Activated CD4-positive, alpha-beta T cell treated with anti-CD3 and anti-CD28 coated beads, Interleukin-2, amount 10 ng/mL, durations not matched to agents 24 days and 14 days (primary cell): ENCODE measurements at regions not wholly inside any gene's neighbourhood (a gene's known extent, or its start where the extent isn't known, plus 50 kb on each side); places are given as distances from the start of the nearest gene placed in this dataset.

Source experiments
- DNase-seq: peaks from one replicate; pipeline ENCODE4 v3.0.0; 2022
- H3K27ac Mint-ChIP-seq: one replicate; pipeline ENCODE4 v1.8.0; 2022; ENCODE audit warnings: mild to moderate bottlenecking, mixed read lengths
- H3K27me3 Mint-ChIP-seq: one replicate; pipeline ENCODE4 v1.8.0; 2022; ENCODE audit warnings: mixed read lengths
- H3K36me3 Mint-ChIP-seq: one replicate; pipeline ENCODE4 v1.8.0; 2022; ENCODE audit warnings: low read depth, mild to moderate bottlenecking, mixed read lengths
- H3K4me1 Mint-ChIP-seq: one replicate; pipeline ENCODE4 v1.8.0; 2021; ENCODE audit warnings: mixed read lengths
- H3K4me3 Mint-ChIP-seq: one replicate; pipeline ENCODE4 v1.8.0; 2022; ENCODE audit warnings: mild to moderate bottlenecking, moderate library complexity, mixed read lengths
- H3K9me3 Mint-ChIP-seq: one replicate; pipeline ENCODE4 v1.8.0; 2021; ENCODE audit warnings: mixed read lengths
- intact Hi-C: fragments of 100-400 bp; cut with micrococcal nuclease; formaldehyde crosslinking; loops from one replicate; pipeline ENCODE4 v1.15.1; 2023

GRCh38 chr18:38450876-38451275, 885.3 kb upstream of the CELF4 start:
- Mint-ChIP-seq H3K27ac (no peak overlapping the region), H3K27me3 (no peaks in the 10 kb centered on the region), H3K4me3 (no peak overlapping the region), H3K4me1 (no peaks in the 10 kb centered on the region), H3K9me3 (no peaks in the 10 kb centered on the region), H3K36me3 (no peaks in the 10 kb centered on the region)
- intact Hi-C loops, result no loop called here
- DNase-seq, result no peak

DNA sequence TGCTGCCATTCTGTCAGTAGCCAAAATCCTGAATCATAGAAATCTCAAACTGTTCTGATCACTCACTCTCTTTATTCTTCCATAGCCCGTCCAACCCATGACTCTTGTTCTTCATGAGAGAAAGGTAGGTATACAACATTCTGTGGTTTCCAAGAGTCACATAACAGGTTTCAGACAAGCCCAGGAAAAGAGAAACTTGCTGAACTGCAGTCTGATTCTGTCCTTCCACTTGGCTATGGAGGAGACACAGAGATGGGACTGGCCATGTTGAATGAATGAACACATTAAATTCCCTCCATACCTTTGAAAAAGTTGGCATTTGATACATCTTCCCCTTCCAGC, 880.2 kb upstream of the CELF4 start:
- Mint-ChIP-seq H3K27me3 (no peaks in the 10 kb centered on the region), H3K36me3 (no peaks in the 10 kb centered on the region), H3K9me3 (peaks cover 4% of the 10 kb centered on the region), H3K4me3 (no peak overlapping the region), H3K27ac (no peak overlapping the region), H3K4me1 (no peaks in the 10 kb centered on the region)
- DNase-seq, result no peak
- intact Hi-C loops, result no loop called here

GRCh38 chr18:38444971-38445803, 879.6 kb upstream of the CELF4 start:
- H3K4me1 Mint-ChIP-seq, result no peaks in the 10 kb centered on the region
- peaks cover 4% of the 10 kb centered on the region for H3K9me3 Mint-ChIP-seq
- no peak overlapping the region for H3K4me3 Mint-ChIP-seq
- no peaks in the 10 kb centered on the region for H3K27me3 Mint-ChIP-seq
- DNase-seq, result no peak
- no peaks in the 10 kb centered on the region for H3K36me3 Mint-ChIP-seq
- intact Hi-C loops, result no loop called here
- H3K27ac Mint-ChIP-seq, result no peak overlapping the region

GRCh38 chr18:38427736-38428135, 862.1 kb upstream of the CELF4 start:
- intact Hi-C loops, result no loop called here
- H3K36me3 Mint-ChIP-seq, result no peaks in the 10 kb centered on the region
- H3K27ac Mint-ChIP-seq, result no peak overlapping the region
- DNase-seq, result no peak
- H3K9me3 Mint-ChIP-seq, result no peaks in the 10 kb centered on the region
- no peaks in the 10 kb centered on the region for H3K4me1 Mint-ChIP-seq
- H3K4me3 Mint-ChIP-seq, result no peak overlapping the region
- no peaks in the 10 kb centered on the region for H3K27me3 Mint-ChIP-seq

GRCh38 chr18:38427234-38427633, 861.6 kb upstream of the CELF4 start:
- Mint-ChIP-seq H3K27me3 (no peaks in the 10 kb centered on the region), H3K4me1 (no peaks in the 10 kb centered on the region), H3K36me3 (no peaks in the 10 kb centered on the region), H3K27ac (no peak overlapping the region), H3K4me3 (no peak overlapping the region), H3K9me3 (no peaks in the 10 kb centered on the region)
- no peak for DNase-seq
- intact Hi-C loops, result no loop called here

GRCh38 chr18:38421872-38422615, 856.4 kb upstream of the CELF4 start:
- Mint-ChIP-seq H3K4me1 (no peaks in the 10 kb centered on the region), H3K27ac (no peak overlapping the region)
- intact Hi-C loops, result no loop called here

GRCh38 chr18:38421021-38421420, 855.4 kb upstream of the CELF4 start:
- DNase-seq, result no peak

More at GRCh38 chr18:38421872-38422615, 856.4 kb upstream of the CELF4 start:
- Mint-ChIP-seq H3K4me3 (no peak overlapping the region), H3K9me3 (no peaks in the 10 kb centered on the region), H3K36me3 (no peaks in the 10 kb centered on the region), H3K27me3 (no peaks in the 10 kb centered on the region)
- no peak for DNase-seq

GRCh38 chr18:38420611-38421010, 855.0 kb upstream of the CELF4 start:
- no peak overlapping the region for H3K4me3 Mint-ChIP-seq
- no peaks in the 10 kb centered on the region for H3K4me1 Mint-ChIP-seq
- no peaks in the 10 kb centered on the region for H3K27me3 Mint-ChIP-seq
- intact Hi-C loops, result no loop called here
- H3K27ac Mint-ChIP-seq, result no peak overlapping the region
- H3K9me3 Mint-ChIP-seq, result no peaks in the 10 kb centered on the region
- H3K36me3 Mint-ChIP-seq, result no peaks in the 10 kb centered on the region
- DNase-seq, result no peak

More at GRCh38 chr18:38421021-38421420, 855.4 kb upstream of the CELF4 start:
- intact Hi-C loops, result no loop called here
- Mint-ChIP-seq H3K27ac (no peak overlapping the region), H3K4me1 (no peaks in the 10 kb centered on the region), H3K27me3 (no peaks in the 10 kb centered on the region), H3K36me3 (no peaks in the 10 kb centered on the region), H3K9me3 (no peaks in the 10 kb centered on the region), H3K4me3 (no peak overlapping the region)

DNA sequence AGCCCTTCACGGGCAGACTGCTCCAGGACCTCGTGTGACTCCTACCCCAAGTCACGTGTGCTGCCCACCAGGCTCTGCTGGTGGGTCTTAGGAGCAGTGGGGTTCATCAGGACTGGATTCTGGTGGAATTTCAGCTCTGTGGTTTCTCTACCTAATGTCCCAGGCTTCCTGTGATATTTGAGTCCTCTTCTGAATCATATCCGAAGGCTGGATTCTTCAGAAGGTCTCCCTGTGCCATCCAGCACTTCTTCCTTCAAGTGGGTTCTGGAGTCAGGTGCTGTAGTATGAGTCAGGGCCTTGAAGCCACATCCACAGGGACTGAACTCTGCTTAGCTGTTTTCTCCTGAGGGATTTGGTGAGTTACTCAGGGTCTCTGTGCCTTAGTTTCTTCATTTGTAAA, 850.2 kb upstream of the CELF4 start:
- no peaks in the 10 kb centered on the region for H3K9me3 Mint-ChIP-seq
- no peaks in the 10 kb centered on the region for H3K4me1 Mint-ChIP-seq
- H3K27me3 Mint-ChIP-seq, result no peaks in the 10 kb centered on the region
- intact Hi-C loops, result no loop called here
- H3K27ac Mint-ChIP-seq, result no peak overlapping the region
- no peak for DNase-seq
- H3K4me3 Mint-ChIP-seq, result no peak overlapping the region
- no peaks in the 10 kb centered on the region for H3K36me3 Mint-ChIP-seq

DNA sequence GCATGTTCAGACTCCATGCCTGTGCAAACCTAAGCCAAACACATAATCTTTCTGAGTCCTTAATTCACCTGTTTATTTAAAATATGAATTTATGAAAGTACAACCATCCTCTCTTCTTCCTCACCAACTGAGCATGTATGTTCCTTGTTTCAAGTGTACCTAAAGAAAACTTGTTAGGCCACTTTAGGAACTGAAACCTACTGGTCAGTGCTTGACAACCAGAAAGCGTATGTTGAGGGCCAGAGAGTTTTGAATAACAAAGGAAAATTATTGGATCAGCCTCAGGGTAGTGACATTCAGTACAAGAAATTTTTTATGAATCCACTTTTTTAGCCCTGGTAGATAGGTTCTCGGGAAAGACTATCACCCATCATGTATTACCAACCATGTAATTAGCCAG, 847.6 kb upstream of the CELF4 start:
- intact Hi-C loops, result no loop called here
- Mint-ChIP-seq H3K9me3 (no peaks in the 10 kb centered on the region), H3K27ac (no peak overlapping the region), H3K4me3 (no peak overlapping the region), H3K27me3 (no peaks in the 10 kb centered on the region), H3K4me1 (no peaks in the 10 kb centered on the region), H3K36me3 (no peaks in the 10 kb centered on the region)
- no peak for DNase-seq

GRCh38 chr18:38406607-38407006, 841.0 kb upstream of the CELF4 start:
- Mint-ChIP-seq H3K36me3 (no peaks in the 10 kb centered on the region), H3K4me3 (no peak overlapping the region), H3K4me1 (no peaks in the 10 kb centered on the region), H3K27me3 (no peaks in the 10 kb centered on the region), H3K27ac (no peak overlapping the region), H3K9me3 (no peaks in the 10 kb centered on the region)
- no peak for DNase-seq
- intact Hi-C loops, result no loop called here

GRCh38 chr18:38402509-38402908, 836.9 kb upstream of the CELF4 start:
- no peaks in the 10 kb centered on the region for H3K4me1 Mint-ChIP-seq
- H3K27ac Mint-ChIP-seq, result no peak overlapping the region
- H3K9me3 Mint-ChIP-seq, result no peaks in the 10 kb centered on the region
- no peaks in the 10 kb centered on the region for H3K27me3 Mint-ChIP-seq
- DNase-seq, result no peak
- intact Hi-C loops, result no loop called here
- H3K36me3 Mint-ChIP-seq, result no peaks in the 10 kb centered on the region
- H3K4me3 Mint-ChIP-seq, result no peak overlapping the region

DNA sequence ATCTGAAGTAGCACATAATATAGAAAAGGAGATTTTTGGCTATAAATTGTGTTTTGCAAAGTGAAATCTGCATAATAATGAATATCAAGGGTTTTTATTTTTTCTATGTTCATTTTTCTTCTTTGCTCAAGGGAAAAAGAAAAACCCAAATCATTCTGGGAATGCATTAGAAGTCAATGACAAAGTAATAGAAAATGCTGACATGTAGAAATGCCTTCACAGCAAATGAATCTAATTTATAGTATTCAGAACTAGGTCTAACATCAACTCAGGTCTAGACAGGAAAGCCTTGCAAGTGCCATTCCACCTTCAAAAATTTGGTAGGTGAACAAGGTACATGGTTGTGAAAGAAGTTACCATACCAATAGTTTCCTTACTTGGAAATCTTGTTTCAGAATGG, 831.5 kb upstream of the CELF4 start:
- Mint-ChIP-seq H3K36me3 (no peaks in the 10 kb centered on the region), H3K27ac (no peak overlapping the region), H3K9me3 (no peaks in the 10 kb centered on the region), H3K4me1 (no peaks in the 10 kb centered on the region), H3K4me3 (no peak overlapping the region), H3K27me3 (no peaks in the 10 kb centered on the region)
- DNase-seq, result no peak
- intact Hi-C loops, result no loop called here

- intact Hi-C loops, result no loop called here
- Mint-ChIP-seq H3K27ac (no peak overlapping the region), H3K9me3 (no peaks in the 10 kb centered on the region), H3K4me1 (no peaks in the 10 kb centered on the region), H3K4me3 (no peak overlapping the region), H3K27me3 (no peaks in the 10 kb centered on the region), H3K36me3 (no peaks in the 10 kb centered on the region)
- no peak for DNase-seq
These were observed 820.5 kb upstream of the CELF4 start for GRCh38 chr18:38386146-38386545.
